KBM-7 (cell line): ENCODE measurements at regions not wholly inside any gene's neighbourhood (a gene's known extent, or its start where the extent isn't known, plus 50 kb on each side); places are given as distances from the start of the nearest gene placed in this dataset.
"Not testable (repeated sequence)": the region's sequence is repeated elsewhere in the genome, so short reads cannot be mapped to it uniquely, and the experiment has no call there.

Experiments
- DNase-seq: peaks from one replicate; pipeline ENCODE4 v3.0.0-alpha.2; 2015
- in situ Hi-C: fragments of 300-500 bp; cut with MboI; formaldehyde crosslinking; loops from 2 replicates; pipeline ENCODE4 v1.14.3; 2020; ENCODE audit warnings: low sequenced_read_pairs, low pct_unique_long_range_greater_than_20kb, mixed read lengths

DNA sequence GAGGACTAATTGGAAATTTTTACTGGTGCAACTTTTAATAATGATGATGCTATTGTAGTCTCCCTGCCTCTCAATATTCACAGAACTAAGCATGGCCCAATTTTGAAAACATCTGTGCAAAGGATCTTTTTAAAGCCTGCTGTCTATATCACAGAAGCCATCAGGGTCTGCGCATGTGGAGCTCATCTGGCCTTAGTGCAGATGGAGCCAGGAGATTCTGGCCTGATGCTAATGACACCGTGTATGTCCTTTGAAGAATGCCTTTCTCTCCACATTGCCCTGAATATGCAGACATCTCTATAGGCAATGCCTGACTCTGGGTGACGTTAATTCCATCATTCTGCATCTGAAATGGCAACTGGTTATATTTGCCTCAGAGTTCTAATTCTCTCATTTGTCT, 1205.9 kb downstream of the AACS start:
- in situ Hi-C loops: no loop called here
- DNase-seq: no peak

DNA sequence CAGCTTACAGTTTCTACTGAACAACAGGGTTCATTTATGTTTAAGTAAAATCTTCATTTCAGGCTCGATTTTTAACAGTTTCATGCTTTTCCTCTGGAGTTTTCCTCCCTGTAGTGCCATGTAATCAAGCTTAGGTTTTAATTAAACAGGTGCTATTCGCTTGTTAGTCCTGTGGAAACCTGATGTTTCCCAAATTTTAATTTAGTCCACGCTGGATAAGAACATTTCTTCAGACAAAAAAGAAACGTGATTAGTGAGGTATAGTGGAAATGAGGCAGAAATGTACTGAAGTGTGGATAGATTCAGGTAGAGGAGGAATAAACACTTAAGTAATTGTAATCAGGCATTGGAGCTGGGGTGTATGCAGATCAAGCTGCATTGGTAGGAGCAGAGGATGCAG, 1217.5 kb downstream of the AACS start:
- no peak for DNase-seq
- in situ Hi-C loops: no loop called here

DNA sequence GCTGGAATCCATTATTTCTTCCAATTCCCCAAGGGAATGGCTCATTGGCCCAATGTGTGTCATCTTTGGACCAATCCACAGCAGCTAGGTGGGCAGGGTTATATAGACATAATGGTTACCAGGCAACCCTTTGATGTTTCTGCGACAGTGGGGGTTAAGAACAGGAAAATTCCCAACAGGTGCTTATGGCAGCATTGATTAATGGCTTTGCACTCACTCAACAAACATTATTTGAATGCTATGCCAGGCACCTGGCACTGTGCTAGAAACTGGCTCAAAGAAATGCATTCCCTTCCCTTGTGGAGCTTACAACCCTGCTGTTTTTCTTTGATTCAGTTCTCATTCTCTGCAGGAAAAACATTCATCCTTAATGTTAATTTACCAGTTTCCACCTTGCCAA, 1221.0 kb downstream of the AACS start:
- no peak for DNase-seq
- in situ Hi-C loops: no loop called here

DNA sequence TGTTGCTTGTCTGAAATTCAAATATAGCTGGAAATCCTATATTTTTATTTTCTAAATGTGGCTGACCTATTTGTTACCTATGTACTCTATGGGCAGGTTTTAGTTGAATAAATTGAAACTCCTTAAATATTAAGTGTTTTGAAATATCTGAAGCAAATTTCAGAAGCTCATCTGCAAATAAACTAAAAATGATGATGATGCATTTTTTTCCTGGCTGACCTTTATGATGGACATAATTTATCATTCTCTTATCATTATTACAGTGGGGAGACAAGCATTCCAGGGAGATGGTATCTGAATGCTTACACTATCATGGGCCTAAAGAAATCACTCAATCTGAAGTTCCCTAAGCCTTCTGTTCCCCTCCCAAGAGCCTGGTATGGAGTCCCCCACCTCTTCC, 1225.2 kb downstream of the AACS start:
- no peak for DNase-seq
- in situ Hi-C loops: no loop called here

DNA sequence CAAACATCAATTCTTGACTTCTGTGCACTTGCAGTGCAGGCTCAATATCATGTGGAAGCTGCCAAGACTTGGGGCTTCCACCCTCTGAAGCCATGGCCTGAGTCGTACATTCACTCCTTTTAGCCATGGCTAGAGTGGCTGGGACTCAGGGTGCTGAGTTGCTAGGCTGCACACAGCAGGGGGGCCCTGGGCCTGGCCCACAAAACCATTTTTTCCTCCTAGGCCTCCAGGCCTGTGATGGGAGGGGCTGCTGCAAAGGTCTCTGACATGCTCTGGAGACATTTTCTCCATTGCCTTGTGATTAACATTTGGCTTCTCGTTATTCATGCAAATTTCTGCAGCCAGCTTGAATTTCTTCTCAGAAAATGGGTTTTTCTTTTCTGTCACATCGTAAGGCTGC, 1226.8 kb downstream of the AACS start:
- in situ Hi-C loops, DNase-seq: not testable (repeated sequence)

DNA sequence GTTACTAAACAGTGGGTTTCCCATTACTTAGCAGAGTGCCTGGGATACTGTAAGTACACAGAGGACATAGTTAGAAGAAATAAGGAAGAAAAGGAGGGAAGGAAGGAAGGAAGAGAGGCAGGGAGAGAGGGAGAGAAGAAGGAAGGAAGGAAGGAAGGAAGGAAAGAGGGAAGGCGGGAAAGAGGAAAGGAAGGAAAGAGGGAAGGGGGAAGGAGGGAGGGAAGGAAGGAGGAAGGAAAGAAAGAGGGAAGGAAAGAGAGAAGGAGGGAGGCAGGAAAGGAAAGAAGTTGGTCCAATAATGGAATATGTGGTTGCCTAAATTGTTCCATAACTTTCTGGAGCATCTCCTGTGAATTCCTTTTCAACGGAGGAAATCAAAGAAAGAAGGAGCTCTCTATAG, 1230.4 kb downstream of the AACS start:
- no peak for DNase-seq
- in situ Hi-C loops: no loop called here

DNA sequence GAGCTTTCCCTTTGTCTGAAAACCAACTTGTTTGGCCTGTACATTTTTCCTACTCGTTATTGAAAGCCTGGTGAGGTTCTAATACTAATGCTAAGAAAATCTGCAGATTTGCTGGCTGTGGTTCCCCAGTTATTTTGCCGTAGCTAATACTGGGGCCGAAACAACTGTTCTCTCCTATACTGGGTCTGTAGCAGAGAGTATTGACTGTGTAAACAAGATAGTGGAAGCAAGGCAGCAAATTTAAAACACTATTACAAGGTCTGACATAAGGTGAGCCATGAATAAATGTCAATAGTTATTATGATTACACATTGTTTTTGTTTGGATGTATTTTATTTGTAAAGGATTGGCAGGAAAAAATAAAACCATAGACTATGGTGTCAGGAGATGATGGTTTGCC, 1244.0 kb downstream of the AACS start:
- in situ Hi-C loops: no loop called here
- DNase-seq: no peak

DNA sequence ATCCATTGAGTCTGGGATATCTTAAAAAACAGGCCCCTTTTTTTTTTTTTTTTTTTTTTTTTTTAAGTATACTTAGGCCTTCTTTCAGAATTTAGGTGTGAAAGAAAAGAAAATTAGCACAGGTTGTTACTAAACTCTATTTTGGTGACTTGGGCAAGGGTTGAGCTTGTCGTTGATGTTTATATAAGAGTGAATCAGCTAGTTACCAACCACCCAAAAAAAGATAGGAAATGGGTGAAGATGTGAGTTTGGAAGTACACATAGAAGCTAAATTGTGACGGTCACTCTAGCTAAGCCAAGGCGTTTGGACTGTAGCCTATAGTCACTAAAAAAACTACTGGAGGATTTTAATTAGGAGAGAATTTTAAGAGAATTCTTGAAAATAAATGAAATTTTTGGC, 1247.2 kb downstream of the AACS start:
- in situ Hi-C loops: no loop called here
- DNase-seq: no peak

DNA sequence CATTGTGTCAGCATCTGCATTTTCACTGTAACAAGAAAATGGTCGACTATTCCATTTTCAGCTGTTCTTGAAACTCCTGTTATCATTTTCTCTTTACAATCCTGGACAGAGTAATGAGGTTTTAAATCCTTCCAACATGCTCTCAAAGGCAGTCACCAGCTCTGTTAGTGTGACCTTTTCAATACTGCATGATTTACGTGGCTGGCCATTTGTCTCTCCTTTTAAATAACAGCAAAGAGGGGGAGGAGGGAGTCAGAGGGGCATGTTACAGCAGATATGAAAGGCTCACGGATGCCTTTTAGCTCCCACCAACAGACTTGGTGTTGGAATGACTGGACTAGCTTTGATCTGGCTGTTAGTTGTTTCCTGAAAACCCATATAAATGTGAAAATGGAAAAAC, 1251.2 kb downstream of the AACS start:
- in situ Hi-C loops: no loop called here
- DNase-seq: no peak

DNA sequence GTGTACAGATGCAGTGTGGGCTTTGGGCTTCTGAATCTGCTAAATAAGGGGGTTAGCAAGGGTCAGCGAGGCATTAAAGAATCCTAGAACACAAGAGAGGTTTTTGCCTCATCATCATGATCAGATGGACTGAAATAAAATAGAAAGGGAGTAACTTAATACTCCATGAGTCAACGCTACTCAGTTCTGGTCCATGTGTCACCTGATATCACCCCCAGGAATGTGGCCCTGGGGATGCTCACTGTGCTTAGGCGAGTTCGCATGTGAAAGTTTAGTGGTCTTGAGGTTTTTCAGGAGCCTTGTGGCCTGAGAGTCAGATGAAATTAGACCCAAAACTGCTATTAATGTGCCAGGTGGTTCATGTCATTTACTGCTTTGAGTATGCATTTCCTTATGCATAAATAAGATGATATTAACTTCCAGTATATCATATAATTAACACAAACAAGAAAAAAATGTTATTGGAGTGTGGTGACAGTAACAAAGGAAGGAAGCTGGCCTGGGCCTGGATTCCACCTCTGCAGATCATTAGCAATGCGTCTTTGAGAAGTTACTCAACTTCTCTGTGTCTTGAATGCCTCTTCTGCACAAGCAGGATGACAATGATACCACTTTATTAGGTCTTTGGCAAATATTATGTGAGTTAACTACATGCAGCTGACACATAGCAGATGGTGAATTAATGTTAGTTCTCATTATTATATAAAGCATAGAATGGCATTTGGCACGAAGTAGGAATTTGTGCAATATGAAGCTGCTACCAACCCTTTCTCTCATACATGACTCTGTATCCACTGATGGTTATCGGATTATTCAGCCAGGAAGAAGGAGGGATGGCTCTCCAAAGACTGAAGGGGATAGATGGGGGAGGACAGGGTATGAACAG, 1272.6 kb downstream of the AACS start:
- in situ Hi-C loops: no loop called here
- no peak for DNase-seq

DNA sequence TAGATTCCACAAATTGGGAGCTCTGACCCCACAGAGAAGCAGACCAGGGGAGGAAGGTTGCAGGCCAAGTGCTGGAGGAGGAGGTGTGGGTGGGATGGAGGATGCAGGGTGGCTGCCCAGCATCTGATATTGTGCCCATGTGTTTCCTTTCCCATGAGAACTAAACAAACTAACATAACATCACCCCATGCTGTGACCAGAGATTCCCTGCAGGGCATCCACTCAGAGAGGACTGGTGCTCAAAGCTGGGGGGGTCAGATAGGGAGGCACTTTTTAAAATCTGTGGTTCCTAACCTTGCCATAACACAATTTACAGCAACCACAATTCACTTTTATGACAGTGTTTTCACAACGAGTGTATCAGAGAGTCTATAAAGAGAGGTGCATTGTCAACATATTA, 1277.6 kb downstream of the AACS start:
- in situ Hi-C loops: no loop called here
- DNase-seq: no peak

DNA sequence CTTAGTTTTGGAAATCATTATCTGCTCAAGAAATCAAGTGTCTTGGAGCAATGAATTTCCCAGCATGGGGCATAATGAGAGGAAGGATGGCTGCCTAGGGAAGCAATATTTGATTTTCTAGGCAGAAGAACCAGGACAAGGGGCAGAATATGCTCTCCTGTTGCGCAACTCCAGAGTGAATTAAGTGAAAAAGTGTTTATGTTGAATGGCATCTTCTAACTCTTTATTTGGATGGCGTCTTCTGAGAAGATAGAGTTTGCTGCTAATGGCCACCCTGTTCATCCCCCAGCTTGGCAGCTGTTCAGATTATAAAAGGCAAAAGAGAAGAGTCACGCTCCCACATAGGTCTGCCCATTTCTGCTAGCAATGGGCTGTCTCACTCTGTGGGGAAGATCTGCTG, 1278.1 kb downstream of the AACS start:
- in situ Hi-C loops: no loop called here
- DNase-seq: no peak

DNA sequence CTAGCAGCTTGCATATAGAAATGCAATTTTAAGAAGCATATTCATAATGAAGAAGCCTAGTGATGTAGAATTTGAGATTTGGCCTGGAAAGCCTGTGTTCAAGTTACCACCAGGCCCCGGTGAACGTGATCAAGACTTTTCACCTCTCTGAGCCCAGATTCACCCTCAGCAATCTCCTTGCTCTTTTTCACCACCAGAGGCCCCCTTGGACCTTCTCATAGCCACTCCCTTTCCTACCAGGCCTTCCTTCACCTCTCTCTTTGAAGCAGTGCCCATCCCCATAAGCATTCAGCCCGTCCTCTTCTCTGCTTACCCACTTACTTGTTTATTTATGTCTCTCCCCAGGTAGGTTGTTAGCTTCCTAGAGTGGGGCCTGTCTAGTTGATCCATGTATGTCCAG, 1280.9 kb downstream of the AACS start:
- in situ Hi-C loops: no loop called here
- no peak for DNase-seq

DNA sequence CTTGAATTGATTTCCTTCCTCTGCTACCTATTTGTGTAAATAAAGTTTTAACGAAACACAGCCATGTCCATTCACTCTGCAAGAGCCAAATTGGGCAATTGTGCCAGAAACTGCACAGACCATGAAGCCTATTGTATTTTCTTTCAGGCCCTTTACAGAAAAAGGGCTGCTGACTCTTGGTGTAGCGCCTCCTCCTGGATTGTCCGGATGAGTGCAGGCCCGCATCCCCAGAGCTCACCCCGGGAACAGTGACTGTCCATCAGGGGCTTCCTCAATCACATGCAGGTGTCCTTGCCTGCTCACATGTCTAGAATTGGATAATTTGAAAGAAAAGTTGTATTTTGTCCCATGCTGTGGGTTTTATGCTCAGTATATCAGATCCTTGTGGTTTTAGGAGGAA, 1282.2 kb downstream of the AACS start:
- no peak for DNase-seq
- in situ Hi-C loops: no loop called here

DNA sequence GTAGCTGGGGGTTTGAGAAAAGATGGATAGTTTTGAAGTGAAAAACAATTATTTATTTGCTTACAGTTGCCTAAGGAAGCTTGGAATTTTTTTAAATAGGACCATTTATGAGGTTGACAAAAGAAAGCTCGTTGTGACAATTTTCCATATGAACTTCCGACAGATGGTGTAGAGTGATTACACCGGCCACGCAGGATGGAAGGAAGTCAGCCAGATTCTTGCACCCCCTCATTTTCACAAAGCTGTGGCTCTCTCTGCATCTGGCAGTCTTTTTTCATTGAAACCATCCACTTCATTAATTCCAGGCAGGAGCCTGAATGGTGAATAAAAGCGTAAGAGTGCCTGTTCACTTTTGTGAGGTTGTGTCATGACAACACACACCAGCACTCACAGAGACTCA, 1284.1 kb downstream of the AACS start:
- in situ Hi-C loops: no loop called here
- no peak for DNase-seq

DNA sequence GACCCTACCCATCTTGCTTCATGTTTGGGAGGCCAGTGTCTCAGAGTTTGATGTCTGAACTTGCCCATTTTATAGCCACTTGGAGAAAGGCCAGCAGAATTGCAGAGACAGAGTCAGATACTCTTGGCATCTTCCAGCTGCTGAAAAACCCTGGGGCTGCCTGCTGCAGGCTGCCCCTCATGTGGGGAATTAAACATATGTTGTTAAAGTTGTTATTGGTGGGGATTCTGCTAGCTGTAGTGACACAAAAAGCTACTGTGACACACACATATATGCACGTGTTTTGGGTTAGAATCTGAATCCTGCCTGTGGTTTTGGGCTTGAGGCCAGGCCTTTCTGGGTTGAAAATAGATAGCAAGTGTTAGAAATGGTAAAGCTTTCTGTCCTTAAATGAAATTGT, 1288.4 kb downstream of the AACS start:
- in situ Hi-C loops: no loop called here
- DNase-seq: no peak

DNA sequence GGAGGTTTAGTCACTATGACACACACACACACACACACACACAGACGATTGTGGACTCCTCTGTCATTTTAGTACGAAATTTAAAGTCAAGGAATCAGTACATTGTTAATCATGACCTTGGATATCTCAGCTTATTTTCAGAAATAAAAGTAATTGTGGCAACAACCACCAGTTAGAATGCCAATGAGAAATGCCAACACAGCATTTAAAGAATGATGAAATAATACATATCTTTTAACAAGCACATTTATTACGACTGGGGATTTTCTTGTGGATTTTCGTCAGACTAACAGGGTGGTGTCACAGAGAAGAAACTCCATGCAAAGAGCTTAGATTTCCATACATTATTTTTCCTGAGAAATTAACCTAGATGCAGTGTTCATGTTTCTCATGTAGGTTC, 1289.4 kb downstream of the AACS start:
- DNase-seq: no peak
- in situ Hi-C loops: no loop called here

DNA sequence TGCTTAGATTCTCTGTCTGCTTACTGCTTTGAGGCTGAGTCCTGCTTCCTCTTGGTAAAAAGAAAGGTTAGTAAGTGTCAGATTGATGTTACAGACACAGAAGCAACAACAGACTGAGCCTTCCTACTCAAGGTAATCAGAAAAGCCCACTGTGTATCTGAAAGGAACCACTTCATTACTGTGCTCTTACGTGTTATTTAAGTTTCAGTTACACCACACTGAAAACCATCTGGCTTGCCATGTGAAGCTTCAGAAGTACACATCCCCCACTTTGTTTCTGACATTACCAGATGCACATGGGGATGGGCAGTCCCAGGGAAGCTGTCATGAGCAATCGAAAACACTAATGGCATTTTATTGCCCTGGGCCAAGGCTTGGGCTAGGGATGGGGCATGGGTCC, 1290.1 kb downstream of the AACS start:
- DNase-seq: no peak
- in situ Hi-C loops: no loop called here

DNA sequence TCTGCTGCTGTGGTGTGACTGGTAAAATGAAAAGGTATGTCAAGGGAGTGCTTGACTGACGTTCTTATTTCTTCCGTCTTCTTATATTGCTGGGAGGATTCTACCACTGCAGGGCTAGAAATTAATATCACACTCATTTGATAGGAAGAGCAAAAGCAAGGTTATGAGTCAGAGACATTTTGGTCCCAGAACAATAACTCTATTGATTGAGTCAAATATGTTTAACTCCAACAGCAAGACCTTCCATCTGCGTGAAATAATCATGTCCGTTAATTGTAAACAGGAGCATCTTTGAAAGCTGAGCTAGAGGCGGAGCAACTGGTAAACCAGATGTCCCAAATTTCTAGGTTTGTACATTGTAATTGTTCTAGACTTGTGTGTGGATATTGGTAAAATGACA, 1293.6 kb downstream of the AACS start:
- DNase-seq: no peak
- in situ Hi-C loops: no loop called here

DNA sequence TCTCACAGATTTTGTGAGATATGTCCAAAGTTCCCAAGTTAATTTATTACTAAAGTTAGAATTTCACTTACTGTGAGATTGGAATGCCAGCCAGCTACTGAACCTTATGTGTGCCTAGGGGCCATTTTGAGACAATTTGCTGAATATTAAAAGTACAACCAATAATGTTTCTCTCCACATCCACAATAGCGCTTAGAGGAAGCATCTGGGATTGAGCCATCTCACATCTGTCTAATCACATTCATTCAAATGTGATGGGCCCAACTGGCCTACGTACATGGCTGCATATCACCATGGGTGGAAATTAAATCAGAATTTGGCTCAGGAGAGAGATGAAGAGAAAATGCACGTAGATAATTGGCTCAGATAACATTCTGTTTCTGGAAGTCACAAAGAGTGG, 1294.0 kb downstream of the AACS start:
- no peak for DNase-seq
- in situ Hi-C loops: no loop called here

DNA sequence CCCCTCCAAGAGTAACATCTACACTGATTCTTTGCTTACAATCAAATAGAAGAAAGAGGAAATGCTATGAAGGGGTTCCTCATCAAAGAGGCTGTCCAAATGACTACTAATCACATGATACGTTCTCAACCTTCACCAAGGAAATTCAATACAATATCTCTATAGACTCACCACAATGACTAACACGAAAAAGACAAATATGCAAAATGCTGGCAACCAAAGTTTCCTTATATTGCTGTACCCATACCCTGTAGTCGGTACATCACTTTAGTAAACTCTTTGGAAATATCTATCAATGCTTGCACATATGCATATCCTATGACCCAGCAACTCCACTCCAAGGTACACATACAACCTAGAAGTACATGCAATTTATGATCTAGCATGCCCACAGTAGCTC, 1296.6 kb downstream of the AACS start:
- in situ Hi-C loops: no loop called here
- no peak for DNase-seq
